Brain microvascular endothelial cell (primary cell): ENCODE measurements at regions not wholly inside any gene's neighbourhood (a gene's known extent, or its start where the extent isn't known, plus 50 kb on each side); places are given as distances from the start of the nearest gene placed in this dataset.

Experiments
- DNase-seq: peaks from one replicate; pipeline ENCODE4 v3.0.0-alpha.2; 2020
- H3K27ac ChIP-seq: fragments of 250-450 bp; sonication (Bioruptor Pico); 2 replicates; pipeline ENCODE4 v1.5.1; 2020; ENCODE audit warnings: mild to moderate bottlenecking, moderate library complexity
- H3K27me3 ChIP-seq: fragments of 250-450 bp; sonication (Bioruptor Pico); replicated peaks from 2 replicates; pipeline ENCODE4 v1.5.1; 2020; ENCODE audit warnings: mild to moderate bottlenecking
- H3K36me3 ChIP-seq: fragments of 250-450 bp; sonication (Bioruptor Pico); replicated peaks from 2 replicates; pipeline ENCODE4 v1.5.1; 2020; ENCODE audit warnings: mild to moderate bottlenecking
- H3K4me3 ChIP-seq: 2 replicates; pipeline ENCODE4 v1.5.1; 2011; ENCODE audit warnings: low read depth, mild to moderate bottlenecking, control low read depth, low read length, moderate library complexity
- in situ Hi-C: cut with HindIII; loops from 2 replicates; pipeline ENCODE4 v1.10.0; 2017; ENCODE audit warnings: low sequenced_read_pairs, low pct_ligation_motif_present
- TF ChIP-seq, protein P1 (sequence below): IDR thresholded peaks from 2 replicates; pipeline ENCODE4 v1.5.1; 2011; ENCODE audit warnings: low read depth, mild to moderate bottlenecking, moderate library complexity, low read length, control low read depth, inconsistent platforms; ENCODE audit errors: missing control alignments

GRCh38 chr2:111715987-111716904 is 167.7 kb downstream of the ANAPC1 start:
- Histone ChIP-seq H3K4me3 (no peak overlapping the region), H3K36me3 (no peaks in the 10 kb centered on the region), H3K27ac (no peak overlapping the region), H3K27me3 (no peaks in the 10 kb centered on the region)
- in situ Hi-C loops = no loop called here
- DNase-seq = no peak
- TF ChIP-seq, protein P1, sequence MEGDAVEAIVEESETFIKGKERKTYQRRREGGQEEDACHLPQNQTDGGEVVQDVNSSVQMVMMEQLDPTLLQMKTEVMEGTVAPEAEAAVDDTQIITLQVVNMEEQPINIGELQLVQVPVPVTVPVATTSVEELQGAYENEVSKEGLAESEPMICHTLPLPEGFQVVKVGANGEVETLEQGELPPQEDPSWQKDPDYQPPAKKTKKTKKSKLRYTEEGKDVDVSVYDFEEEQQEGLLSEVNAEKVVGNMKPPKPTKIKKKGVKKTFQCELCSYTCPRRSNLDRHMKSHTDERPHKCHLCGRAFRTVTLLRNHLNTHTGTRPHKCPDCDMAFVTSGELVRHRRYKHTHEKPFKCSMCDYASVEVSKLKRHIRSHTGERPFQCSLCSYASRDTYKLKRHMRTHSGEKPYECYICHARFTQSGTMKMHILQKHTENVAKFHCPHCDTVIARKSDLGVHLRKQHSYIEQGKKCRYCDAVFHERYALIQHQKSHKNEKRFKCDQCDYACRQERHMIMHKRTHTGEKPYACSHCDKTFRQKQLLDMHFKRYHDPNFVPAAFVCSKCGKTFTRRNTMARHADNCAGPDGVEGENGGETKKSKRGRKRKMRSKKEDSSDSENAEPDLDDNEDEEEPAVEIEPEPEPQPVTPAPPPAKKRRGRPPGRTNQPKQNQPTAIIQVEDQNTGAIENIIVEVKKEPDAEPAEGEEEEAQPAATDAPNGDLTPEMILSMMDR = no peak

DNA sequence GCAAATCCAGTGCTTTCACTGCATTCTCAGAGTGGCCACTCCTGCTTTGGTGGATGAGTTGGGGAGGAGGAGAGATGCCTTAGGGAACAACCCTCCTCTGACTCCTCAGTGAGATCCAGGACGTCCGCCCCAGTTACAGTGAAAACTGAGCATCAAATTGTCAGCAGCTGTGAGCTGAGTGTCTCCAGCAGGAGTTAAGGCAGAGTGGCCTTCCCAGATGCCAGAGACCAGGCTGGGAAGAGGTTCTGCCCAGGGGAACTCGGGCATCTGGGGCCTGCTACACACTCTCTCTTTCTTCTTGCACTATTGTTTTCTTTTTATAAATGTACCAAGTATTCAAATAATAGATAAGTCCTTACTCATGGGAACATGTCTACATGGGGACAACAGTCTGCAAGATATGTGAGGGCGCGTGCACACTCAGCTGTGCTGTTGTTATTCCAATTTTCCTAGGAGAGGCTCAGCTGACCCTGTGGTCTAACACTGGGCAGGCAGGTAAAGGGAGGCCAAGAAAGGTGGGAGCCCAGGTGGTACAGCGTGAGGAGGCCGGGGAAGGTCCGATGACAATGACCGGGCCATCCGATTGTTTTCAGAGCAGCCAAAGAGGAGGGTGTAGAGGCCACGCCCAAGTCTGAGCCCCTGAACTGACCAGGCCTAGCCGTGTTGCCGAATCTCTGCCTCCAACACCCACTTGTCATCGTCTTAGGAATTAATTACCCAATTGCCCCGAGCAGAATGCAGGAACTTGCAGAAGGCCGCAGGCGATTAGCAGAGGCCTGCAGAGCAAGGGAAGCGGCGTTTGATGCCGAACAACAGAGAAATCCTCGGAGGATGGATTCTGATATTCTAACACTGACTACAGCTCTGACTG is 166.9 kb downstream of the ANAPC1 start:
- H3K4me3 ChIP-seq = no peak overlapping the region
- no peak overlapping the region for H3K27ac ChIP-seq
- H3K36me3 ChIP-seq = no peaks in the 10 kb centered on the region
- no peaks in the 10 kb centered on the region for H3K27me3 ChIP-seq
- in situ Hi-C loops = no loop called here
- no peak for DNase-seq
- TF ChIP-seq, protein P1 = no peak
